WERI-Rb-1 (cell line): ENCODE measurements at regions not wholly inside any gene's neighbourhood (a gene's known extent, or its start where the extent isn't known, plus 50 kb on each side); places are given as distances from the start of the nearest gene placed in this dataset.
"Not testable (repeated sequence)": the region's sequence is repeated elsewhere in the genome, so short reads cannot be mapped to it uniquely, and the experiment has no call there.

Experiments
- DNase-seq: peaks from one replicate; pipeline ENCODE4 v3.0.0-alpha.2; 2020
- H3K27ac ChIP-seq: fragments of 250-450 bp; sonication (Bioruptor Pico); 2 replicates; pipeline ENCODE4 v1.5.1; 2020; ENCODE audit warnings: mild to moderate bottlenecking, moderate library complexity
- H3K27me3 ChIP-seq: fragments of 250-450 bp; sonication (Bioruptor Pico); 2 replicates; pipeline ENCODE4 v1.5.1; 2021; ENCODE audit warnings: mild to moderate bottlenecking, low read depth, moderate library complexity; ENCODE audit not compliant: insufficient read depth, severe bottlenecking
- H3K36me3 ChIP-seq: fragments of 250-450 bp; sonication (Bioruptor Pico); 2 replicates; pipeline ENCODE4 v1.5.1; 2020; ENCODE audit warnings: mild to moderate bottlenecking, moderate library complexity
- H3K4me3 ChIP-seq: 2 replicates; pipeline ENCODE4 v1.5.1; 2011; ENCODE audit warnings: low read depth, mild to moderate bottlenecking, control low read depth, low read length
- H3K9me3 ChIP-seq: fragments of 250-450 bp; sonication (Bioruptor Pico); 2 replicates; pipeline ENCODE4 v1.5.1; 2021; ENCODE audit warnings: mild to moderate bottlenecking, moderate library complexity; ENCODE audit not compliant: severe bottlenecking
- CTCF ChIP-seq: IDR thresholded peaks from 2 replicates; pipeline ENCODE4 v1.5.1; 2011; ENCODE audit warnings: low read depth, mild to moderate bottlenecking, control low read depth, inconsistent platforms, low read length

GRCh38 chr4:165813606-165814005 is 59.4 kb upstream of the TLL1 start:
- DNase-seq, result no peak
- Histone ChIP-seq H3K27ac (no peak overlapping the region), H3K36me3 (no peaks in the 10 kb centered on the region), H3K4me3 (no peak overlapping the region), H3K27me3 (no peaks in the 10 kb centered on the region), H3K9me3 (no peaks in the 10 kb centered on the region)
- no peak for TF ChIP-seq CTCF

- no peak overlapping the region for H3K4me3 ChIP-seq
- H3K36me3 ChIP-seq, result no peaks in the 10 kb centered on the region
- H3K27ac ChIP-seq, result no peak overlapping the region
- DNase-seq, result no peak
- no peaks in the 10 kb centered on the region for H3K27me3 ChIP-seq
- H3K9me3 ChIP-seq, result no peaks in the 10 kb centered on the region
- no peak for TF ChIP-seq CTCF
These were observed 58.6 kb upstream of the TLL1 start for GRCh38 chr4:165814256-165815020.

DNA sequence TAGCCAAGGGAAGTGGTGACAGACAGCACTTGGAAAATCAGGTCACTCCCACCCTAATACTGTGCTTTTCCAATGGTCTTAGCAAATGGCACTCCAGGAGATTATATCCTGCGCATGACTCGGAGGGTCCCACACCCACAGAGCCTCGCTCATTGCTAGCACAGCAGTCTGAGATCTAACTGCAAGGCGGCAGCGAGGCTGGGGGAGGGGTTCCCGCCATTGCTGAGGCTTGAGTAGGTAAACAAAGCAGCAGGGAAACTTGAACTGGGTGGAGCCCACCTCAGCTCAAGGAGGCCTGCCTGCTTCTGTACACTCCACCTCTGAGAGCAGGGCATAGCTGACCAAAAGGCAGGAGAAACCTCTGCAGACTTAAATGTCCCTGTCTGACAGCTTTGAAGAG is 53.9 kb upstream of the TLL1 start:
- not testable (repeated sequence) for DNase-seq, H3K27ac ChIP-seq, H3K4me3 ChIP-seq, H3K27me3 ChIP-seq, H3K36me3 ChIP-seq, H3K9me3 ChIP-seq
